HG02571 (cell line): ENCODE measurements at regions not wholly inside any gene's neighbourhood (a gene's known extent, or its start where the extent isn't known, plus 50 kb on each side); places are given as distances from the start of the nearest gene placed in this dataset.

Experiments
- ATAC-seq: cut with Tn5 transposase; IDR thresholded peaks from one replicate; pipeline ENCODE4 v1.9.1; 2021; ENCODE audit warnings: mild to moderate bottlenecking, moderate library complexity; ENCODE audit not compliant: unreplicated experiment

DNA sequence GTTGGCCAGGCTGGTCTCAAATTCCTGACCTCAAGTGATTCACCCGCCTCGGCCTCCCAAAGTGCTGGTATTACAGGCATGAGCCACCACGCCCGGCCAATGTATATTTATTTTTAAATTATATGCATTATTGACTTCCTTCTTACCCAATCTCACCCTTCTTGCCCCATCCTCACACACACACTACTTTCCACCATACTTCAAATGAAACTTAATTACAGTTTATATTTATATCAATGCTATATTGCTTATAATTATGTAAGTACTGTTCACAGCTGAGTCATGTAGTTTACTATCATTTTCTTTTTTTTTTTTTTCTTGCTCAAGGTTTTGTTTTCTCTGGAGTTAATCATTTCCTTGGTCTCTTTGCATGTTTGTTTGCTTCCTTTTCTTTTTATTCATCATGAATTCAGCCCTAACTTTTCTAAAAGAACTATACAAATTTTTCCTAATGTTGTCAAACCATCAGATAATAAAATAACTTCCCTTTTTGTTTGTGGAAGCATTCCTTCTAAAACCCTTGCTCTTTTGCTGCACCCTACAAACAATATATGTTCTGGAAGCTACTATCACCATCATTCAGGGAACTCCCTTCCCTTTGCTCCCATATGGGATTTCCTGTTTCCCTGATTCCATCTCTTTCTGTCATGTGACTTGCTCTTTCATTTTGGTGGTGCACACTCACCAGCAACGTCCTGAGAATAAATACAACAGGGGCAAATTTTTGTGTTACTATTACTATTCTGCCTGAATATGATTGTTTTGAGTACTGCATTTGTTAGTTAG lies 201.7 kb upstream of the SASH1 start:
- ATAC-seq = no peak

DNA sequence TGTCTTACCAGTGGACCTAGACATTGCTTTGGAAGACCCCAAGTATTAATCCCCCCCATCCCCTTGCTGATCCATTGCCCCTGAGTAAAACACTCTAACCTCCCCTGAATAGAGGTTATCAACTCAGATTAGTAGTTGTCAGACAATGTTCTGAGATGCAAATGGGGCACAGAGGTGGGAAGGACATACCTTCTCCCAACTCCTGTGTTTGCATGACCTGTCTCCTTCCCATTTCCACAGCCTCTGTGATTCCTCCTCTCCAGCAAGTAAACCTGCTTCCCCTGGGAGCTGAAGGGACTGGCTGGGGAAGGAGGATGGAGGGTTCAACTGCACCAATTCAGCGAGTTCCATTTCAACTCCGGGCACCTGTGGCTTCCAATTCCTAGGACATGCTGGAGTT lies 199.8 kb upstream of the SASH1 start:
- no peak for ATAC-seq

- ATAC-seq = no peak
Measured at GRCh38 chr6:148143771-148144170, 198.9 kb upstream of the SASH1 start.

DNA sequence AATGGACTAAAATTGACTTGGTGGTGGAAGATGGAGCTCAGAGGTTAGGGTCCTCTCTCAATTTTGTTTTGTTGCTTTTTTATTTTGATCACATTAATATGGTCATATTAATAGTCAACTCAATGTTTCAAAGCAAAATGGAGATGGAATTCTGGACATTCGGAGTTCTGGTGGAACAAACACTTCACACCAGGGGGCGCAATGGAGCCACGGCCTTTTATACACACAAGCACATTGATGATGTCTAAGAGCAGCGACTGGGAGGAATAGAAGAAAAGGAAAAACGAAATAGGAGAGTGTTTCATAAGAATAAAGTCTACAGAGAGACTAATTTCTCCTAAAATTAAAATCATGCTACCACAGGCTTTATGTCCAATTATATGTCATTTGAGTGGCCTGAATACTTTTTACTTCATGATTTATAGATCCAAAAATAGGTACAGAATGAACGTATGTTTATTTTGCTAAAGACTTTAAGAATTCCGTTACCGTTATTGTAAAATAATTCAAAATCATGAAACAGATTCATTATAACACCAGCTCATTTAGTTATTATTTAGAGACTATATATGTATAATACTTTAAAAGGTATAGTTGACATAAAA lies 197.6 kb upstream of the SASH1 start:
- peak; percentile 74 for ATAC-seq

DNA sequence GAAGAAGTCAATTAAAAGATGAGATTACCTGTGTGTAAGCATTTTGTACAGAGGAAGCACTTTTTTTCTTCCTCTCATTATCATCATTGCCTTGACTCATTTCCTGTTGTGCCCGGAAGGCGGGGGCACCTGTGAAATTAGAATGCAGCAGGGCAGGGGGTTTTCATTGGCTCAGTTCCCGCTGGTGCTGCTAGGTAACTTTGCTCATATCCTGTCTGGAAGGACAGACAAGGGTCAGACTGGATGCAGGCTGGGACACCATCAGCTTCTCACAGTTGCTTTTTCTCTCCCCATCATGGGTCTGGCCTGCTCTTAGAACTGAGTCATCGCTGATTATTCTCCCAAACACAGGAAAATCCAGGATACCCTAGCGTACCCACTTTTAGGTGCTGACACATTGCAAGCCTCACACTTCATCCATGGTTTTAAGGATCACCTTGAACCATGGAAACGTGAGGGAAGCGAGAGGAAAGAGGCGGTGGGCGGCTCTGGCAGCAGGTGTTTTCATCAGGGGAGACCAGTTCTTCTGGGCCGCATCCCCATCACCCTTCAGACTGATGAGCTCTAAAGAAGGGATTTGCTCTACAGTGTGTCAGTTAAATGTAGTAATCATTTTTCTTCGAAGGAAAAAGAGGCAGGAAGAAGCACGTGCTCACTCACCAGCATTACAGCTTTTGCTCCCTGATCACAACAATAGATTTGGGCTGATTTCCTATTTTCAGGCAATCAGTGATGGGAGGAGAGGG lies 195.7 kb upstream of the SASH1 start:
- peak; percentile 43 for ATAC-seq

DNA sequence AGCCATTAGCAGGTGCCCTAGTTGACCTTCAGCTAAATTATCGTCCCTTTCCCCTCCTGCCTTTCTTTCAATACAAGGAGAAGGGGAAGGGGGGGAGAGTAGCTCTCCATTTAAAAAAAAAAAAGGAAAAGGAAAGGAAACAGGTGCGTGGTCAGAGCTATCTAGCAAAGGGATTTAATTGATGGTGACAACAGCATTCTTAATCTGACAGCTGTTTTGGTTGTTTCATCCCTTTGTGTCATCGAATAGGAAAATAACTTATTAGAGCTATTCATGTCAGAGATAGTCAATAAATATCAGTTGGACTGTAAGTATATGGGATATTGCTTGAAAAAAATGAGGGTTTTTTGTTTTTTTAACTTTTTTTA lies 195.2 kb upstream of the SASH1 start:
- ATAC-seq = no peak

DNA sequence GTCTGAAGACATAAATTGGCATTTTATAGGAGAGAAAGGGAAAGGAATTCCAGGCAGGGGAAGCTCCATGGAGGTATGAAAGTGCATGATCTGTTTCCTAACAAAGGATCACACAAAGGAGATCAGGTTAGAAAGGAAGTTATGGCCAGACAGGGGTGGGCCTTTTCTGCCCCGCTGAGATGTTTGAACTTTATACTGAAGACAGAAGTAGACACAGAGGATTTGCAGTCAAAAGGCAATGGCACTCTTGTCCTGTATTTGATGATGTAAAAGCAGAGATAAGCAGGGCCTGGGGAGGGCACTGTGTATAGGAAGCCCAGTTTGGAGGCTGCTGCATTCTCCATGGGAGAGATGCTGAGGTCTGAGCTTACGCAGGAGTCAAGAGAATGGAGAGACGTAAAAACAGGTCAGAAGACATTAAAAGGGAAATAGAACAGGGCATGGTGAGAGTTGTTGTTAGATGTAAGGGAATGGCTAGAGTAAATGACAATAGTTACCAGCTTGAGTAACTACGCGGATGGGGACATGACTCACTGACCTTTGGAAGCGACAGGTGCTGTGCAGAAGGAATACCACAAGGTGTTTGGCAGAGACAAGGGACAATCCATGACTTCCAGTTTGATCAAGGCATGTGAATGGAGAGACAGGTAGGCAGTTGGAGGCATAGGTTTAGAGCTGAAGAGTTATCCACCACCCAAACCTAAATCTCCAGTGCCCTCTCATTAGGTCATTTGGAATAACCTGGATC lies 190.6 kb upstream of the SASH1 start:
- no peak for ATAC-seq

GRCh38 chr6:148154668-148155067 lies 188.0 kb upstream of the SASH1 start:
- ATAC-seq = no peak

DNA sequence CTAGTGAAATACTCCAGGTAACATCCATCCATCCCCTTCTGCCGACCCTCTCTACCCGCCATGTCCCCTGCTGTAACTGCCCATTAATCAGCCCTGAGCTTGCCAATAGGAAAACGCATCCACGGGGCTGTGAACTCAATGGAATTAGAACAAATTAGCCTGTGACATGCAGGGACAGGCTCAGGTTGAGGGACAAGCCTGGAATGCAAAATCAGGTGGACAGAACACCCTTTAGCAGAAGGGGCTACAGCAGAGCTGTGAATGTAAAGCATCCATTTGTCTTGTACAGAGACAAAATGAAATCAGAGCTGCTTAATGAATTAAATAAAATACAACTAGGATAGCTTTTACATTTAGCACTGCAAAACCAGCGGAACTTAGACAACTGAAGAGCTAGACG lies 187.3 kb upstream of the SASH1 start:
- no peak for ATAC-seq

DNA sequence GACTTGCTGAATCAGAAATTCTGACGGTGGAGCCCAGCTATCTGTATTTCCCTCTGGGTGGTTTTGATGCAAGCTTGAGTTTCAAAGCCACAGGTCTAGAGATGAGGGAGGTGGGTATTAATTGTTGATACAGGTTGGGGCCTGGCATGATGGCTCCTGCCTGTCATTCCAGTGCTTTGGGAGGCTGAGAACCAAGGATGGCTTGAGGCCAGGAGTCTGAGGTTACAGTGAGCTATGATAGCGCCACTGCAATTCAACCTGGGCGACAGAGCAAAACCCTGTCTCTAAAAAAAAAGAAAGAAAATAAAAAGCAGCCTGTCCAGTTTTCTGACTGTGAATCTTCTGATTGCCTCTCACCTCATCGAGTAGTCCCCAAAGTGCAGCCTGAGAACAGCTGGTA lies 184.8 kb upstream of the SASH1 start:
- no peak for ATAC-seq

- ATAC-seq = no peak
Measured at GRCh38 chr6:148164645-148165044, 178.0 kb upstream of the SASH1 start.

DNA sequence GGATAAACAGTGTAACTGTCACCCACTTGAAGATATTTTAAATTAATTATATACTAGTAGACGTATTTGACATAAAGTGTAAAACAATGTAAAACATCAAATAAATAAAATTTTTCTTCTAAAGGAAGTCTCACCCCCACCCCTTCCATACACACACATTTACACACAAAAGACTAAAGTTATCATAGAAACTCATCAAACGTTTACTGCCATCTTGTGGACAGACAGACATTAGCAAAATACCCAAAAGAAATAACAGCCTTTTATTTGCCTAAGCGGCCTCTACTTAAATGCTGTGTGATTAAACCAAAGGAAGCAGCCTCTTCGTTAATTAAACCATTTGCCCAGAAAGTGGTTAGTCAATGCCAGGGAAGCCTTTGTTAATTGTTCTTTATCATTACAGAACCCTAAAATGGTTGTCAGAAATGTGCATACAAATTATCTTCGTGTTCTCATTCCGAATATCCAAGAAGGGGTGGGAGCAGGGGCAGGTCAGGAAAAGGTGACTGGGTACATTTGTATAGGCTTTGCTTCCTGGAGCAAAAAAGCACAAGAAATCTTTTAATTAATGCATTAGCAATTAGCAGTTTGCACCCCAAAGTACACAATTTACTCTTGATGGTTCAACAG lies 176.2 kb upstream of the SASH1 start:
- ATAC-seq = no peak

- ATAC-seq = no peak
Measured at GRCh38 chr6:148169706-148170105, 172.9 kb upstream of the SASH1 start.

- no peak for ATAC-seq
Measured at GRCh38 chr6:148170286-148170685, 172.4 kb upstream of the SASH1 start.

- ATAC-seq = no peak
Measured at GRCh38 chr6:148173548-148173947, 169.1 kb upstream of the SASH1 start.

DNA sequence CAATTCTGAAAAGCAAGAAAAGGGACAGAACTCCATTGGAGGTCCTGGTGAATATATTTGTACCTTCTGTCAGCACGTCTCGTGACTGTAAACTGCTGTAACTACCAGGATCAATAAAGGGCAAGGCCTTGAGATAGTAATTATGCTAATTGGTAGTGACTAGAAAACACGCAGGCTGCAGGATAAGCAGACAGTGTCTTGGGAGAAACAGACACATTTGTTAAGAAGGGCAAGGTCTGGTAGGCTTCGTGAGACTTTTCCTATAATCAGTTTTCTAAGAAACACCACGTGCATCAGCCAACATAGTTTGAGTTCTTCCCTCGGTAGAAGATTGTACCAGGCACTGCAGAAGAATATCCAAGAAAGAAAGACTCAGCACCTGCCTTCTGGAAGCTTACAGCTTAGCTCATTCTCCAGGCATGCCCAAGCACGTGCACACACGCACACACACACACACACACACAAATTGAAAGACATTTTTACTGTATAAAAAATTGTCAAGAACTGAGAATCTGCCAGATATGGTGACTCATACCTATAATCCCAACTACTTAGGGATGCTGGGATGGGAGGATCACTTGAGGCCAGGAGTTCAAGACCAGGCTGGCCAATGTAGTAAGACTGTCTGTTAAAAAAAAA lies 167.0 kb upstream of the SASH1 start:
- no peak for ATAC-seq

GRCh38 chr6:148177589-148178233 lies 164.9 kb upstream of the SASH1 start:
- ATAC-seq = no peak

DNA sequence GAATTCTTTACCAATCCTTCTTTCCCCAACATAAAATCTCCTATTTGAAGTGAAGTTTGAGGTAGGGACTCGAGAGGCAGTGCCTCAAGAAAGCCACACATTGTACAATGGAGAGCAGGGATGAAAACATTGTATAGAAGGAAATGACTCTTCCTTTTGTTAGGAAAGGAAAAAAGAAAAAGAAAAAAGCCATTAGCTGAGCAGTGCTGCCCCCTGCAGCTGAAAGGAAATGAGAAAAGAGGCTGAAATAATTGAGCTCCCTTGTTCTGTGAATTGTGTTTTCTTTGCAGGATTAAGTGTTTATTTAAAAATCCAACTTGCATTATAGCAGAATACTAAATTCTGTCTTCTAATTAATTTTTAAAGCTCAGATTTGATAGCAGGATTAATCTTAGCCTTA lies 162.9 kb upstream of the SASH1 start:
- no peak for ATAC-seq

GRCh38 chr6:148182378-148182777 lies 160.3 kb upstream of the SASH1 start:
- no peak for ATAC-seq

GRCh38 chr6:148183776-148184175 lies 158.9 kb upstream of the SASH1 start:
- ATAC-seq = no peak
